CD1c-positive myeloid dendritic cell (primary cell): ENCODE measurements at regions not wholly inside any gene's neighbourhood (a gene's known extent, or its start where the extent isn't known, plus 50 kb on each side); places are given as distances from the start of the nearest gene placed in this dataset.

Source experiments
- DNase-seq: peaks from one replicate; pipeline ENCODE4 v3.0.0-alpha.2; 2016; ENCODE audit errors: extremely low spot score

GRCh38 chr2:58562276-58562675, 321.2 kb upstream of the FANCL start:
- no peak for DNase-seq

GRCh38 chr2:58560531-58560930, 319.4 kb upstream of the FANCL start:
- DNase-seq, result no peak

GRCh38 chr2:58558881-58559280, 317.8 kb upstream of the FANCL start:
- no peak for DNase-seq

GRCh38 chr2:58557176-58557575, 316.1 kb upstream of the FANCL start:
- DNase-seq, result no peak

- DNase-seq, result no peak
These were observed 312.8 kb upstream of the FANCL start for GRCh38 chr2:58553937-58554336.

- DNase-seq, result no peak
These were observed 312.4 kb upstream of the FANCL start for GRCh38 chr2:58553522-58553921.

GRCh38 chr2:58545300-58546280, 304.5 kb upstream of the FANCL start:
- DNase-seq, result no peak

GRCh38 chr2:58543442-58543841, 302.3 kb upstream of the FANCL start:
- no peak for DNase-seq

GRCh38 chr2:58541511-58541910, 300.4 kb upstream of the FANCL start:
- DNase-seq, result no peak

- no peak for DNase-seq
These were observed 299.6 kb upstream of the FANCL start for GRCh38 chr2:58540681-58541080.

GRCh38 chr2:58539973-58540372, 298.8 kb upstream of the FANCL start:
- DNase-seq, result no peak

- no peak for DNase-seq
These were observed 294.9 kb upstream of the FANCL start for GRCh38 chr2:58535990-58536389.

- DNase-seq, result no peak
These were observed 294.1 kb upstream of the FANCL start for GRCh38 chr2:58535182-58535581.

GRCh38 chr2:58533376-58533775, 292.3 kb upstream of the FANCL start:
- no peak for DNase-seq

GRCh38 chr2:58532641-58533040, 291.5 kb upstream of the FANCL start:
- DNase-seq, result no peak

GRCh38 chr2:58527647-58528046, 286.5 kb upstream of the FANCL start:
- DNase-seq, result no peak

GRCh38 chr2:58521803-58522554, 280.9 kb upstream of the FANCL start:
- DNase-seq, result no peak

GRCh38 chr2:58520903-58521302, 279.8 kb upstream of the FANCL start:
- DNase-seq, result no peak

- DNase-seq, result no peak
These were observed 276.8 kb upstream of the FANCL start for GRCh38 chr2:58517881-58518280.

GRCh38 chr2:58516695-58517094, 275.6 kb upstream of the FANCL start:
- DNase-seq, result no peak

- DNase-seq, result no peak
These were observed 274.9 kb upstream of the FANCL start for GRCh38 chr2:58515827-58516573.

GRCh38 chr2:58514252-58514651, 273.1 kb upstream of the FANCL start:
- no peak for DNase-seq
